Breast epithelium (tissue), 4 donors: ENCODE measurements at regions not wholly inside any gene's neighbourhood (a gene's known extent, or its start where the extent isn't known, plus 50 kb on each side); places are given as distances from the start of the nearest gene placed in this dataset.

Source experiments
- DNase-seq, 2 donors: peaks; one replicate each; pipeline ENCODE4 v3.0.0-alpha.2; 2019; ENCODE audit warnings: low spot score in 2 of 2
- H3K27ac ChIP-seq, 2 donors: fragments of 200-600 bp; sonication (generic) in 1 of 2; one replicate each; pipeline ENCODE4 v1.5.1; 2016 to 2019; ENCODE audit warnings: mild to moderate bottlenecking in 1 of 2
- H3K27me3 ChIP-seq, 2 donors: fragments of 200-600 bp; sonication (generic) in 1 of 2; one replicate each; pipeline versions ENCODE4 v1.5.1 to v1.6.0; 2017 to 2019; ENCODE audit warnings: control low read depth in 1 of 2, mild to moderate bottlenecking in 1 of 2
- H3K36me3 ChIP-seq: fragments of 200-600 bp; one replicate; pipeline ENCODE4 v1.5.1; 2019
- H3K4me1 ChIP-seq, 2 donors: fragments of 200-600 bp; sonication (generic); one replicate each; pipeline ENCODE4 v1.5.1; 2016 to 2019; ENCODE audit warnings: control low read depth in 1 of 2
- H3K4me3 ChIP-seq, 3 donors: fragments of 200-600 bp; sonication (generic); 1 replicate in 2 of 3; 2 replicates in 1 of 3; pipeline ENCODE4 v1.5.1; 2016 to 2019; ENCODE audit warnings: mild to moderate bottlenecking in 3 of 3, moderate library complexity in 2 of 3
- H3K9me3 ChIP-seq, 2 donors: fragments of 200-600 bp; sonication (generic) in 1 of 2; one replicate each; pipeline ENCODE4 v1.5.1; 2016 to 2019; ENCODE audit warnings: control low read depth in 1 of 2
- POLR2A ChIP-seq: fragments of 450-650 bp; IDR thresholded peaks from one replicate; pipeline ENCODE4 v1.6.1; 2016; ENCODE audit warnings: antibody characterized with exemption, mild to moderate bottlenecking, moderate library complexity
- POLR2AphosphoS5 ChIP-seq, 3 donors: sonication (generic); formaldehyde crosslinking; IDR thresholded peaks; one replicate each; pipeline ENCODE4 v1.6.1; 2017; ENCODE audit warnings: antibody characterized with exemption in 3 of 3
- intact Hi-C: fragments of 100-400 bp; cut with DNase I; formaldehyde crosslinking; loops from one replicate; pipeline ENCODE4 v1.15.1; 2023; ENCODE audit warnings: low total_unique reads
- TF ChIP-seq, protein P1 (sequence below), 3 donors: fragments of 450-650 bp; IDR thresholded peaks; one replicate each; pipeline ENCODE4 v1.5.1; 2016 to 2017; ENCODE audit warnings: antibody characterized with exemption in 3 of 3, mild to moderate bottlenecking in 3 of 3, moderate library complexity in 3 of 3

DNA sequence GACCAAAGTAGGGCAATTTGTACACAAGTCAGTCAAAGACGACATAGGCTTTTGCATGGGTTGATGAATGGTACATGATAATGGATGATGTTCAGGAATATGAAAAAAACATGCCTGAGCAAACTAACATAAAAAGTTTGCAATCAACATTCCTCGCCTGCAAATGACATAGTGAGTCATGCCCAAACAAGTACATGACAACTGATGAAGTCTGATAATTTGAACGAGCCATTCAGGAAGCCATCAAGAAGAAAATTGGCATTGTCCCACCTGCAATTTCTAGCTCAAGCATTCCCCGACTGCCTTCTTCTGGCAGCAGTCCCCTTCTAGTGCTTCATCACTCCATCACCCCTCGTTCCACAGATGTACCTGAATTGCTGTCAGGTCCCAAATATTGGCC, 118.4 kb upstream of the NR5A2 start:
- TF ChIP-seq POLR2AphosphoS5 (IDR thresholded peaks at IDR 0.05): no peak
- no peak for TF ChIP-seq POLR2A
- TF ChIP-seq, protein P1, sequence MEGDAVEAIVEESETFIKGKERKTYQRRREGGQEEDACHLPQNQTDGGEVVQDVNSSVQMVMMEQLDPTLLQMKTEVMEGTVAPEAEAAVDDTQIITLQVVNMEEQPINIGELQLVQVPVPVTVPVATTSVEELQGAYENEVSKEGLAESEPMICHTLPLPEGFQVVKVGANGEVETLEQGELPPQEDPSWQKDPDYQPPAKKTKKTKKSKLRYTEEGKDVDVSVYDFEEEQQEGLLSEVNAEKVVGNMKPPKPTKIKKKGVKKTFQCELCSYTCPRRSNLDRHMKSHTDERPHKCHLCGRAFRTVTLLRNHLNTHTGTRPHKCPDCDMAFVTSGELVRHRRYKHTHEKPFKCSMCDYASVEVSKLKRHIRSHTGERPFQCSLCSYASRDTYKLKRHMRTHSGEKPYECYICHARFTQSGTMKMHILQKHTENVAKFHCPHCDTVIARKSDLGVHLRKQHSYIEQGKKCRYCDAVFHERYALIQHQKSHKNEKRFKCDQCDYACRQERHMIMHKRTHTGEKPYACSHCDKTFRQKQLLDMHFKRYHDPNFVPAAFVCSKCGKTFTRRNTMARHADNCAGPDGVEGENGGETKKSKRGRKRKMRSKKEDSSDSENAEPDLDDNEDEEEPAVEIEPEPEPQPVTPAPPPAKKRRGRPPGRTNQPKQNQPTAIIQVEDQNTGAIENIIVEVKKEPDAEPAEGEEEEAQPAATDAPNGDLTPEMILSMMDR (IDR thresholded peaks at IDR 0.05): no peak
- no peaks in the 10 kb centered on the region for H3K27me3 ChIP-seq
- H3K27ac ChIP-seq: no peak overlapping the region
- no peak for DNase-seq
- no peak overlapping the region for H3K4me3 ChIP-seq
- no peaks in the 10 kb centered on the region for H3K36me3 ChIP-seq
- no peaks in the 10 kb centered on the region for H3K4me1 ChIP-seq
- intact Hi-C loops: no loop called here
- no peaks in the 10 kb centered on the region for H3K9me3 ChIP-seq

- Histone ChIP-seq H3K36me3 (no peaks in the 10 kb centered on the region), H3K27ac (no peak overlapping the region), H3K4me1 (no peaks in the 10 kb centered on the region), H3K9me3 (no peaks in the 10 kb centered on the region), H3K27me3 (no peaks in the 10 kb centered on the region), H3K4me3 (no peak overlapping the region)
- intact Hi-C loops: no loop called here
- no peak for DNase-seq
- TF ChIP-seq POLR2A: no peak
- TF ChIP-seq, protein P1 (IDR thresholded peaks at IDR 0.05): no peak
- TF ChIP-seq POLR2AphosphoS5 (IDR thresholded peaks at IDR 0.05): no peak
These were observed 114.2 kb upstream of the NR5A2 start for GRCh38 chr1:199913318-199913717.

DNA sequence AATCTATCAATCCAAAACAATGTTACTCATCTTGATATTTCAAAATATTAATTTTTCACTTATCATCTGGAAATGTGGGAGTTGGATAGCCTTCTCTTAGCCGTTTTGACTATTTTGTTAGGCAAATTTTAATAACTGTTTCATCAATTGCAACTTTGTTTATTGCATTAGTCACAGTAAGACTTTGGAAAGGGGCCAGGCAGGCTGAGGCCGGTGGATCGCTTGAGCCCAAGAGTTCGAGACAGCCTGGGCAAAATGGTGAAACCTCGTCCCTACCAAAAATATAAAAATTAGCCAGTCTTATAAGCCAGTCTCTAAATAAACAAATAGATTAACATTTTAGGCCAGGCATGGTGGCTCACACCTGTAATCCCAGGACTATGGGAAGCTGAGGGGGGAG, 113.0 kb upstream of the NR5A2 start:
- H3K4me3 ChIP-seq: no peak overlapping the region
- H3K4me1 ChIP-seq: no peaks in the 10 kb centered on the region
- no peak for DNase-seq
- H3K36me3 ChIP-seq: no peaks in the 10 kb centered on the region
- no peaks in the 10 kb centered on the region for H3K9me3 ChIP-seq
- TF ChIP-seq POLR2AphosphoS5 (IDR thresholded peaks at IDR 0.05) (no peak), POLR2A (no peak)
- TF ChIP-seq, protein P1 (IDR thresholded peaks at IDR 0.05): no peak
- no peak overlapping the region for H3K27ac ChIP-seq
- intact Hi-C loops: no loop called here
- H3K27me3 ChIP-seq: no peaks in the 10 kb centered on the region

GRCh38 chr1:199918196-199918769, 109.2 kb upstream of the NR5A2 start:
- Histone ChIP-seq H3K9me3 (no peaks in the 10 kb centered on the region), H3K4me1 (no peaks in the 10 kb centered on the region), H3K27me3 (no peaks in the 10 kb centered on the region), H3K36me3 (no peaks in the 10 kb centered on the region), H3K4me3 (no peak overlapping the region), H3K27ac (no peak overlapping the region)
- DNase-seq: no peak
- no peak for TF ChIP-seq POLR2AphosphoS5 (IDR thresholded peaks at IDR 0.05)
- TF ChIP-seq POLR2A: no peak
- TF ChIP-seq, protein P1 (IDR thresholded peaks at IDR 0.05): no peak
- intact Hi-C loops: no loop called here

DNA sequence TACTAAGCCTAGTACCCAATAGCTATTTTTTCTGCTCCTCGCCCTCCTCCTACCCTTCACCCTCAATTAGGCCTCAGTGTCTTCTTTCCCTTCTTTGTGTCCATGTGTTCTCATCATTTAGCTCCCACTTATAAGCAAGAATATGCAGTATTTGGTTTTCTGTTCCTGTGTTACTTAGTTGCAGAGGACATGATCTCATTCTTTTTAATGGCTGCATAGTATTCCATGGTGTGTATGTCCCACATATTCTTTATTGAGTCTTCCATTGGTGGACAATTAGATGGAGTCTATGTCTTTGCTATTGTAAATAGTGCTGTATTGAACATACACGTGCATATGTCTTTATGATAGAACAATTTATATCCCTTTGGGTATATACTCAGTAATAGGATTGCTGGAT, 106.9 kb upstream of the NR5A2 start:
- H3K4me1 ChIP-seq: no peaks in the 10 kb centered on the region
- TF ChIP-seq POLR2AphosphoS5 (IDR thresholded peaks at IDR 0.05) (no peak), POLR2A (no peak)
- TF ChIP-seq, protein P1 (IDR thresholded peaks at IDR 0.05): no peak
- no peak for DNase-seq
- intact Hi-C loops: no loop called here
- no peaks in the 10 kb centered on the region for H3K36me3 ChIP-seq
- H3K27ac ChIP-seq: no peak overlapping the region
- no peaks in the 10 kb centered on the region for H3K27me3 ChIP-seq
- no peaks in the 10 kb centered on the region for H3K9me3 ChIP-seq
- no peak overlapping the region for H3K4me3 ChIP-seq
